OCI-LY3 (cell line): ENCODE measurements at regions not wholly inside any gene's neighbourhood (a gene's known extent, or its start where the extent isn't known, plus 50 kb on each side); places are given as distances from the start of the nearest gene placed in this dataset.

Experiments used
- EZH2phosphoT487 ChIP-seq: fragments of 200-600 bp; shearing (Covaris generic); IDR thresholded peaks from 2 replicates; pipeline ENCODE4 v1.6.1; 2018; ENCODE audit warnings: antibody characterized with exemption, mixed run types, low read depth
- TF ChIP-seq, protein P1 (sequence below): fragments of 200-600, 300-600 bp; sonication (generic); IDR thresholded peaks from 2 replicates; pipeline ENCODE4 v1.5.1; 2014; ENCODE audit warnings: antibody characterized with exemption, low read length, low read depth

DNA sequence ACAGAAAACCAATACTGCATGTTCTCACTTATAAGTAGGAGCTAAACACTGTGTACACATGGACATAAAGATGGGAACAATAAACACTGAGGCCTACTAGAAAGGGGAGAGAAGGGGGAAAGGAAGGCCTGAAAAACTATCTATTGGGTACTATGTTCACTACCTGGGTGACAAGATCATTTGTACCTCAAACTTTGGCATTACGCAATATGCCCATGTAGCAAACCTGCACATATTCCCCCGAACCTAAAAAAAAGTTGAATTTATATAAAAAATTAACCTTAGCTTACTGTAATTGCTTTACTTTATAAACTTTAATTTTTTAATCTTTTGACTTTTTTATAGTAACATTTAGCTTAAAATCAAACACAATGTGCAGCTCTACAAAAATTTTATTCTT, 237.6 kb upstream of the ATP10B start:
- TF ChIP-seq, protein P1, sequence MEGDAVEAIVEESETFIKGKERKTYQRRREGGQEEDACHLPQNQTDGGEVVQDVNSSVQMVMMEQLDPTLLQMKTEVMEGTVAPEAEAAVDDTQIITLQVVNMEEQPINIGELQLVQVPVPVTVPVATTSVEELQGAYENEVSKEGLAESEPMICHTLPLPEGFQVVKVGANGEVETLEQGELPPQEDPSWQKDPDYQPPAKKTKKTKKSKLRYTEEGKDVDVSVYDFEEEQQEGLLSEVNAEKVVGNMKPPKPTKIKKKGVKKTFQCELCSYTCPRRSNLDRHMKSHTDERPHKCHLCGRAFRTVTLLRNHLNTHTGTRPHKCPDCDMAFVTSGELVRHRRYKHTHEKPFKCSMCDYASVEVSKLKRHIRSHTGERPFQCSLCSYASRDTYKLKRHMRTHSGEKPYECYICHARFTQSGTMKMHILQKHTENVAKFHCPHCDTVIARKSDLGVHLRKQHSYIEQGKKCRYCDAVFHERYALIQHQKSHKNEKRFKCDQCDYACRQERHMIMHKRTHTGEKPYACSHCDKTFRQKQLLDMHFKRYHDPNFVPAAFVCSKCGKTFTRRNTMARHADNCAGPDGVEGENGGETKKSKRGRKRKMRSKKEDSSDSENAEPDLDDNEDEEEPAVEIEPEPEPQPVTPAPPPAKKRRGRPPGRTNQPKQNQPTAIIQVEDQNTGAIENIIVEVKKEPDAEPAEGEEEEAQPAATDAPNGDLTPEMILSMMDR, result no peak
- TF ChIP-seq EZH2phosphoT487, result no peak
